H1 (cell line): ENCODE measurements at regions not wholly inside any gene's neighbourhood (a gene's known extent, or its start where the extent isn't known, plus 50 kb on each side); places are given as distances from the start of the nearest gene placed in this dataset.
A peak's percentile ranks its signal among the peaks of the same experiment; 100 is the strongest.

Source experiments
- CTCF ChIA-PET: fragments of 300-600 bp; sonication (Branson Sonifier 250); formaldehyde crosslinking; loops from one replicate; lab custom pipeline; 2021; ENCODE audit not compliant: partially characterized antibody; lab: Charles Lee
- POLR2A ChIA-PET: fragments of 300-600 bp; sonication (Branson Sonifier 250); formaldehyde crosslinking; loops from one replicate; lab custom pipeline; 2021; ENCODE audit warnings: inconsistent platforms; ENCODE audit not compliant: partially characterized antibody; lab: Charles Lee
- DNase-seq, 2 experiments: peaks; one replicate each; pipeline versions ENCODE4 v3.0.0 to v3.0.0-alpha.2; 2010 to 2022; ENCODE audit warnings: low spot score in 2 of 2, low read depth in 1 of 2, mixed read lengths in 1 of 2
- FAIRE-seq: peaks from 2 replicates; lab custom pipeline; 2011; peaks lifted over from hg19 to GRCh38; lab: Jason Lieb, UNC
- H2AFZ ChIP-seq: 2 replicates; pipeline ENCODE4 v1.8.1; 2012; ENCODE audit warnings: low read length, inconsistent platforms
- H2AK5ac ChIP-seq: 2 replicates; pipeline ENCODE4 v1.6.1; 2013; ENCODE audit warnings: low read depth, low read length
- H2BK120ac ChIP-seq: replicated peaks from 2 replicates; pipeline ENCODE3; 2013; ENCODE audit warnings: low read depth, low read length, inconsistent platforms
- H2BK12ac ChIP-seq: 2 replicates; pipeline ENCODE4 v1.6.1; 2013; ENCODE audit warnings: low read depth, low read length
- H2BK15ac ChIP-seq: 2 replicates; pipeline ENCODE4 v1.6.1; 2013; ENCODE audit warnings: low read length
- H2BK20ac ChIP-seq: 2 replicates; pipeline ENCODE4 v1.6.1; 2013; ENCODE audit warnings: low read length
- H2BK5ac ChIP-seq: 2 replicates; pipeline ENCODE4 v1.6.1; 2013; ENCODE audit warnings: low read depth, low read length
- H3K14ac ChIP-seq: 2 replicates; pipeline ENCODE4 v1.6.1; 2013; ENCODE audit warnings: inconsistent platforms; ENCODE audit not compliant: insufficient read length
- H3K18ac ChIP-seq: 2 replicates; pipeline ENCODE4 v1.6.1; 2013; ENCODE audit warnings: low read length; ENCODE audit errors: extremely low read depth
- H3K23ac ChIP-seq: 2 replicates; pipeline ENCODE4 v1.6.1; 2013; ENCODE audit warnings: inconsistent platforms; ENCODE audit not compliant: insufficient read length
- H3K23me2 ChIP-seq: 2 replicates; pipeline ENCODE4 v1.6.1; 2013; ENCODE audit warnings: low read depth, low read length
- H3K27ac ChIP-seq: 2 replicates; pipeline ENCODE4 v1.6.1; 2011; ENCODE audit warnings: low read depth, low read length, inconsistent platforms
- H3K27me3 ChIP-seq, 4 experiments: replicated peaks in 1 of 4; 1 replicate in 1 of 4; 2 replicates in 3 of 4; pipeline versions ENCODE4 v1.6.1 to v1.8.1; 2011 to 2013; ENCODE audit warnings: low read length in 3 of 4, mild to moderate bottlenecking in 3 of 4, inconsistent platforms in 2 of 4, mixed read lengths in 2 of 4, moderate library complexity in 1 of 4; ENCODE audit not compliant: control insufficient read depth in 3 of 4, insufficient read depth in 3 of 4; ENCODE audit errors: extremely low read depth in 1 of 4
- H3K36me3 ChIP-seq, 4 experiments: 2 replicates each; pipeline versions ENCODE4 v1.6.1 to v1.8.1; 2011 to 2013; ENCODE audit warnings: mild to moderate bottlenecking in 4 of 4, low read length in 3 of 4, moderate library complexity in 2 of 4, control low read depth in 1 of 4, inconsistent platforms in 1 of 4; ENCODE audit not compliant: insufficient read depth in 4 of 4, control insufficient read depth in 2 of 4
- H3K4ac ChIP-seq: replicated peaks from 2 replicates; pipeline ENCODE3; 2013; ENCODE audit warnings: low read length, low read depth, mixed read lengths, inconsistent platforms; ENCODE audit not compliant: insufficient read length
- H3K4me1 ChIP-seq, 4 experiments: replicated peaks in 1 of 4; 1 replicate in 1 of 4; 2 replicates in 3 of 4; pipeline versions ENCODE4 v1.6.1 to v1.8.1; 2011 to 2013; ENCODE audit warnings: low read length in 3 of 4, inconsistent platforms in 2 of 4, mixed read lengths in 1 of 4; ENCODE audit not compliant: insufficient read depth in 4 of 4, control insufficient read depth in 3 of 4
- H3K4me2 ChIP-seq, 2 experiments: 2 replicates each; pipeline versions ENCODE4 v1.6.1 to v1.8.1; 2011 to 2013; ENCODE audit warnings: low read depth in 2 of 2, low read length in 2 of 2, control low read depth in 1 of 2, inconsistent platforms in 1 of 2, mild to moderate bottlenecking in 1 of 2; ENCODE audit not compliant: insufficient read depth in 1 of 2
- H3K4me3 ChIP-seq, 4 experiments: fragments of 200-600, 300-600 bp in 1 of 4; sonication (generic), shearing (Covaris generic), sonication (Bioruptor Twin) in 1 of 4; 2 replicates each; pipeline versions ENCODE4 v1.5.1 to v1.8.1; 2011 to 2016; ENCODE audit warnings: low read length in 4 of 4, low read depth in 3 of 4, control low read depth in 2 of 4, inconsistent platforms in 2 of 4, mild to moderate bottlenecking in 2 of 4, mixed read lengths in 1 of 4, moderate library complexity in 1 of 4; ENCODE audit not compliant: insufficient read depth in 2 of 4; ENCODE audit errors: extremely low read depth in 1 of 4
- H3K56ac ChIP-seq: replicated peaks from 2 replicates; pipeline ENCODE3; 2013; ENCODE audit warnings: low read depth, mild to moderate bottlenecking, mixed read lengths, low read length, inconsistent platforms; ENCODE audit not compliant: insufficient read length
- H3K79me1 ChIP-seq: 2 replicates; pipeline ENCODE4 v1.6.1; 2013; ENCODE audit warnings: low read depth, low read length, control low read depth
- H3K79me2 ChIP-seq, 2 experiments: 2 replicates each; pipeline versions ENCODE4 v1.6.1 to v1.8.1; 2012 to 2013; ENCODE audit warnings: low read length in 2 of 2, mild to moderate bottlenecking in 2 of 2, inconsistent platforms in 1 of 2; ENCODE audit not compliant: insufficient read depth in 2 of 2, control insufficient read depth in 1 of 2
- H3K9ac ChIP-seq, 4 experiments: replicated peaks in 1 of 4; 1 replicate in 1 of 4; 2 replicates in 3 of 4; pipeline versions ENCODE4 v1.6.1 to v1.8.1; 2011 to 2013; ENCODE audit warnings: low read depth in 3 of 4, low read length in 3 of 4, control low read depth in 2 of 4, mild to moderate bottlenecking in 2 of 4, moderate library complexity in 2 of 4, inconsistent platforms in 1 of 4; ENCODE audit errors: extremely low read depth in 1 of 4
- H3K9me3 ChIP-seq, 2 experiments: 2 replicates each; pipeline versions ENCODE4 v1.6.1 to v1.8.1; 2012 to 2013; ENCODE audit warnings: mild to moderate bottlenecking in 2 of 2, moderate library complexity in 2 of 2, control low read depth in 1 of 2, inconsistent platforms in 1 of 2, low read depth in 1 of 2, low read length in 1 of 2, mixed read lengths in 1 of 2; ENCODE audit not compliant: insufficient read depth in 2 of 2
- H4K20me1 ChIP-seq, 2 experiments: replicated peaks in 1 of 2; 2 replicates each; pipeline versions ENCODE3 to v1.8.1; 2011 to 2013; ENCODE audit warnings: inconsistent platforms in 2 of 2, low read length in 2 of 2, mild to moderate bottlenecking in 1 of 2; ENCODE audit not compliant: insufficient read depth in 2 of 2, control insufficient read depth in 1 of 2
- H4K5ac ChIP-seq: 2 replicates; pipeline ENCODE4 v1.6.1; 2013; ENCODE audit warnings: low read length, low read depth, mixed read lengths, inconsistent platforms; ENCODE audit not compliant: insufficient read length
- H4K8ac ChIP-seq: 2 replicates; pipeline ENCODE4 v1.8.0; 2013; ENCODE audit warnings: mild to moderate bottlenecking, moderate library complexity, low read length, inconsistent platforms; ENCODE audit not compliant: insufficient read depth; ENCODE audit errors: extremely low read depth
- H4K91ac ChIP-seq: replicated peaks from 2 replicates; pipeline ENCODE3; 2013; ENCODE audit warnings: low read length, mixed read lengths, inconsistent platforms; ENCODE audit not compliant: insufficient read length
- ASH2L ChIP-seq: fragments of 200-600, 300-600 bp; sonication (generic); IDR thresholded peaks from one replicate; pipeline ENCODE4 v1.7.1; 2017; ENCODE audit warnings: low read length
- BACH1 ChIP-seq: IDR thresholded peaks from 2 replicates; pipeline ENCODE4 v1.6.1; 2012; ENCODE audit warnings: low read length, improper control_type of control experiment
- GABPA ChIP-seq: IDR thresholded peaks from 2 replicates; pipeline ENCODE4 v1.6.1; 2011; ENCODE audit warnings: mild to moderate bottlenecking, low read length, moderate library complexity, borderline replicate concordance; ENCODE audit not compliant: insufficient read depth
- HDAC6 ChIP-seq: IDR thresholded peaks from one replicate; pipeline ENCODE4 v1.7.1; 2012; ENCODE audit warnings: low read depth, mild to moderate bottlenecking, inconsistent platforms, low read length, moderate library complexity
- KDM5A ChIP-seq: fragments of 200-600 bp; IDR thresholded peaks from 2 replicates; pipeline ENCODE4 v1.7.1; 2012; ENCODE audit warnings: mild to moderate bottlenecking, low read length, inconsistent platforms, mixed read lengths
- POLR2A ChIP-seq, 2 experiments: IDR thresholded peaks; 1 replicate in 1 of 2; 2 replicates in 1 of 2; pipeline ENCODE4 v1.6.1; 2011; ENCODE audit warnings: low read depth in 2 of 2, low read length in 2 of 2, mild to moderate bottlenecking in 2 of 2; ENCODE audit errors: control extremely low read depth in 1 of 2
- POU5F1 ChIP-seq: IDR thresholded peaks from 2 replicates; pipeline ENCODE4 v1.6.1; 2011; ENCODE audit warnings: low read depth, mild to moderate bottlenecking, low read length, moderate library complexity
- TEAD4 ChIP-seq: IDR thresholded peaks from 2 replicates; pipeline ENCODE4 v1.6.1; 2012; ENCODE audit warnings: low read depth, low read length, inconsistent platforms, mixed read lengths
- WGBS, 2 experiments: shearing (Covaris generic) in 1 of 2; methylation state at CpG; one replicate each; pipeline versions ENCODE4 v1.1.6 to v1.1.7; 2013 to 2015; ENCODE audit warnings: low lambda C conversion rate in 2 of 2, mixed read lengths in 2 of 2, inconsistent platforms in 1 of 2, low coverage in 1 of 2, missing lambda C conversion rate in 1 of 2; ENCODE audit not compliant: insufficient replicate concordance in 2 of 2, insufficient coverage in 1 of 2, insufficient read length in 1 of 2; ENCODE audit errors: extremely low coverage in 1 of 2, missing lambda C conversion rate in 1 of 2; 5-methylcytosine and 5-hydroxymethylcytosine counted together
- TF ChIP-seq, protein P1 (sequence below), 3 experiments: IDR thresholded peaks; 1 replicate in 2 of 3; 2 replicates in 1 of 3; pipeline versions ENCODE4 v1.5.1 to v1.6.1; 2011; ENCODE audit warnings: low read length in 3 of 3, mild to moderate bottlenecking in 3 of 3, inconsistent platforms in 2 of 3, low read depth in 1 of 3, moderate library complexity in 1 of 3; ENCODE audit not compliant: insufficient read depth in 1 of 3; ENCODE audit errors: control extremely low read depth in 1 of 3

DNA sequence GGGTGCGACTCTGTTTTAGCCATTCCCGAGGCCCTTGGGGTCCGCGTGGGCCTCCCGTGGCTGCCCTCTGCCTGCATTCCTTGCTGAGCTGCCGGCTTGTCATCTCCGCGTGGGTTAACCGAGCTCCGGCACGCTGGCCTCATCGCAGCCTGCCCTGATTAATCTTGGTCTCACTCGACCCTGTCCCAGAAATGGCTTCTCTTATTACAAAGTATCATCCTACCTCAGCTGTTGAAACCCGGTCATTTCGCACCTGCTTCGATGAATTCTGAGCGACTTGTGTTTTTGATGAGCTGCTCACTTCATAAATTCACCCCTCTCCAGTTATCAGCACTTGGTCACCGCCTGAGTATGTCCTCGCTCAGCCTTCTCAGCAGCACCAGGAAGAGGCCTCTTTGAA is 123.5 kb upstream of the EGFLAM start:
- Histone ChIP-seq H3K79me1 (no peaks in the 10 kb centered on the region), H4K20me1 (no peaks in the 10 kb centered on the region), H3K4me2 (no peak overlapping the region)
- TF ChIP-seq BACH1, result no peak
- no peak for TF ChIP-seq TEAD4
- no peak for TF ChIP-seq HDAC6
- no peak for TF ChIP-seq ASH2L
- TF ChIP-seq KDM5A, result no peak
- no peak for TF ChIP-seq POLR2A (IDR thresholded peaks at IDR 0.05; ENCODE audit: control extremely low read depth in 1 of 2, low read depth in 2 of 2, low read length in 2 of 2)
- TF ChIP-seq POU5F1, result no peak
- no peak for TF ChIP-seq GABPA
- TF ChIP-seq, protein P1, sequence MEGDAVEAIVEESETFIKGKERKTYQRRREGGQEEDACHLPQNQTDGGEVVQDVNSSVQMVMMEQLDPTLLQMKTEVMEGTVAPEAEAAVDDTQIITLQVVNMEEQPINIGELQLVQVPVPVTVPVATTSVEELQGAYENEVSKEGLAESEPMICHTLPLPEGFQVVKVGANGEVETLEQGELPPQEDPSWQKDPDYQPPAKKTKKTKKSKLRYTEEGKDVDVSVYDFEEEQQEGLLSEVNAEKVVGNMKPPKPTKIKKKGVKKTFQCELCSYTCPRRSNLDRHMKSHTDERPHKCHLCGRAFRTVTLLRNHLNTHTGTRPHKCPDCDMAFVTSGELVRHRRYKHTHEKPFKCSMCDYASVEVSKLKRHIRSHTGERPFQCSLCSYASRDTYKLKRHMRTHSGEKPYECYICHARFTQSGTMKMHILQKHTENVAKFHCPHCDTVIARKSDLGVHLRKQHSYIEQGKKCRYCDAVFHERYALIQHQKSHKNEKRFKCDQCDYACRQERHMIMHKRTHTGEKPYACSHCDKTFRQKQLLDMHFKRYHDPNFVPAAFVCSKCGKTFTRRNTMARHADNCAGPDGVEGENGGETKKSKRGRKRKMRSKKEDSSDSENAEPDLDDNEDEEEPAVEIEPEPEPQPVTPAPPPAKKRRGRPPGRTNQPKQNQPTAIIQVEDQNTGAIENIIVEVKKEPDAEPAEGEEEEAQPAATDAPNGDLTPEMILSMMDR (IDR thresholded peaks at IDR 0.05; ENCODE audit: control extremely low read depth in 1 of 3, insufficient read depth in 1 of 3, low read depth in 1 of 3, low read length in 3 of 3), result no peak
- TF ChIP-seq, all 59 proteins: peak for 0
- no peak overlapping the region for H3K4ac ChIP-seq
- H3K4me3 ChIP-seq, result no peak overlapping the region
- peaks cover 0 to 3% (median 0%) of the 10 kb centered on the region in 4 experiments; a peak in 2 of 7 replicates for H3K4me1 ChIP-seq
- 93% methylated on average over 19 of the region's 19 CpGs; no CpG with 5 or more reads in 1 of the 2 experiments for WGBS, 2 experiments
- H2BK5ac ChIP-seq, result no peak overlapping the region
- 0 out of 2 replicates have a peak overlapping the region, but pooled peaks have one; percentile 72 for H2AFZ ChIP-seq
- no peak overlapping the region for H3K9ac ChIP-seq
- H4K5ac ChIP-seq, result no peak overlapping the region
- DNase-seq, result no peak
- H4K91ac ChIP-seq, result no peak overlapping the region
- H3K56ac ChIP-seq, result no peak overlapping the region
- H3K23me2 ChIP-seq, result no peaks in the 10 kb centered on the region
- CTCF ChIA-PET, result interaction anchor here (1.1 to 1.3 kb wide), 2 partner anchors 30 to 58 kb away, joined by 3 read pairs; no protein-coding TSS in a partner anchor
- no peak overlapping the region for H2BK12ac ChIP-seq
- FAIRE-seq, result no peak
- no peaks in the 10 kb centered on the region for H3K9me3 ChIP-seq
- no peak overlapping the region for H3K14ac ChIP-seq
- no peak overlapping the region for H3K23ac ChIP-seq
- H2BK20ac ChIP-seq, result no peak overlapping the region
- no peak overlapping the region for H2BK15ac ChIP-seq
- H2BK120ac ChIP-seq, result no peak overlapping the region
- no peak overlapping the region for H4K8ac ChIP-seq
- H3K27me3 ChIP-seq, result no peaks in the 10 kb centered on the region
- POLR2A ChIA-PET, result no interaction called here
- no peak overlapping the region for H3K27ac ChIP-seq
- no peaks in the 10 kb centered on the region for H3K36me3 ChIP-seq
- no peaks in the 10 kb centered on the region for H3K79me2 ChIP-seq
- H3K18ac ChIP-seq, result no peak overlapping the region
- no peak overlapping the region for H2AK5ac ChIP-seq
